Renal cortical epithelial cell (primary cell): ENCODE measurements at regions not wholly inside any gene's neighbourhood (a gene's known extent, or its start where the extent isn't known, plus 50 kb on each side); places are given as distances from the start of the nearest gene placed in this dataset.

Experiments used
- DNase-seq: peaks from one replicate; pipeline ENCODE4 v3.0.0-alpha.2; 2011; ENCODE audit warnings: low read depth

GRCh38 chr7:10122551-10123100, 851.0 kb upstream of the PHF14 start:
- no peak for DNase-seq

GRCh38 chr7:10128748-10129147, 844.9 kb upstream of the PHF14 start:
- no peak for DNase-seq

GRCh38 chr7:10138087-10138854, 835.4 kb upstream of the PHF14 start:
- DNase-seq = no peak

GRCh38 chr7:10146271-10146670, 827.4 kb upstream of the PHF14 start:
- DNase-seq = no peak

GRCh38 chr7:10156972-10157371, 816.7 kb upstream of the PHF14 start:
- no peak for DNase-seq

- no peak for DNase-seq
These were observed 791.7 kb upstream of the PHF14 start for GRCh38 chr7:10181996-10182395.

- no peak for DNase-seq
These were observed 781.6 kb upstream of the PHF14 start for GRCh38 chr7:10192074-10192473.

GRCh38 chr7:10205696-10206095, 768.0 kb upstream of the PHF14 start:
- DNase-seq = no peak

- DNase-seq = no peak
These were observed 763.7 kb upstream of the PHF14 start for GRCh38 chr7:10210000-10210399.

GRCh38 chr7:10211016-10211415, 762.7 kb upstream of the PHF14 start:
- no peak for DNase-seq

GRCh38 chr7:10211861-10212260, 761.8 kb upstream of the PHF14 start:
- no peak for DNase-seq

GRCh38 chr7:10212649-10213048, 761.0 kb upstream of the PHF14 start:
- DNase-seq = no peak

- DNase-seq = no peak
These were observed 757.2 kb upstream of the PHF14 start for GRCh38 chr7:10216462-10216861.

GRCh38 chr7:10221084-10221483, 752.6 kb upstream of the PHF14 start:
- DNase-seq = no peak

- no peak for DNase-seq
These were observed 750.7 kb upstream of the PHF14 start for GRCh38 chr7:10222976-10223375.

- DNase-seq = no peak
These were observed 748.4 kb upstream of the PHF14 start for GRCh38 chr7:10225275-10225674.

- DNase-seq = peak; percentile 1
These were observed 736.4 kb upstream of the PHF14 start for GRCh38 chr7:10237306-10237705.

- no peak for DNase-seq
These were observed 735.0 kb upstream of the PHF14 start for GRCh38 chr7:10238641-10239040.

GRCh38 chr7:10239695-10240345, 733.9 kb upstream of the PHF14 start:
- DNase-seq = no peak

GRCh38 chr7:10245406-10245805, 728.3 kb upstream of the PHF14 start:
- no peak for DNase-seq

GRCh38 chr7:10257438-10257837, 716.2 kb upstream of the PHF14 start:
- no peak for DNase-seq

GRCh38 chr7:10266976-10267375, 706.7 kb upstream of the PHF14 start:
- DNase-seq = no peak

- no peak for DNase-seq
These were observed 705.6 kb upstream of the PHF14 start for GRCh38 chr7:10268034-10268433.
